GM18505 (cell line): ENCODE measurements at regions not wholly inside any gene's neighbourhood (a gene's known extent, or its start where the extent isn't known, plus 50 kb on each side); places are given as distances from the start of the nearest gene placed in this dataset.

ENCODE experiments used
- ATAC-seq: cut with Tn5 transposase; IDR thresholded peaks from one replicate; pipeline ENCODE4 v1.9.1; 2021; ENCODE audit not compliant: unreplicated experiment
- POLR2A ChIP-seq: IDR thresholded peaks from 4 replicates; pipeline ENCODE4 v1.6.1; 2011; ENCODE audit warnings: borderline replicate concordance; ENCODE audit not compliant: insufficient read depth, insufficient read length; ENCODE audit errors: extremely low read depth

DNA sequence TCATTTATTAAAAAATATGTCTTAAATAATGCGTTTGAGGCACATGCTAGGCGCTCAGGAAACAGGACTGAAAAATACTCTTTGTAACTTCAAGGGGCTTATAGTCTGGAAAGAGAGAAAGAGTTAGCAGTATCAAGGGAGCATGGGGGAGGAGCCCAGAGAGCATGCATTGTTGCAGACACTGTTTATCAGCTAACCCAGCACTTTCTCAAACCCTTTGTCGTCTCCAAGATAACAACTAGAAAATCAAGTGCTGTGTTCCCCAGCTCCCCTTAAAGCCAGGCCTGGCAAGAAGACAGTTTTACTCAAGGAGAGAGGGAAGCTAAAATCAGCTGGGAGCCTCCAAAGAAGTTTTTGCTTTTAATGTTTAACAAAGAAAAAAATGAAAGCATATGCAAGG, 98.4 kb downstream of the PERP start:
- TF ChIP-seq POLR2A, result no peak
- no peak for ATAC-seq

DNA sequence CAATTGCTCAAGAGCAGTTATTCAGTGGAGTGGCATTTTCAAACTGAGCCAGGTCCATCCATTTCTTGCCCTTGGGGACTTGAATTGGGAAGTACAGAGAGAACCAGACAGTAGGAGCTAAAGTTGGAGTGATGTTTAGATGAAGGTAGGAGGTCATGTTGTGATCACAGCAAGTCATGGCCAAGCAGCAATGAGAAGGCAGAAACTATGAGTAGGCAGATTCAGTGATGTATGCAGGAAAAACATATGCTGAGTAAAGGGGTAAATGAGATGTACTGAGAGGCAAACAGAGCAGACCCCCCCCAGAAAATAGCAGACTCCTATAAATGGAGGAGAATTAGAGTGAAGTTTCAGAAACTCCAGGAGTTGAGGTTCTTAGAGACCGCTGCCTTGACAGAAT, 95.8 kb downstream of the PERP start:
- ATAC-seq, result no peak
- no peak for TF ChIP-seq POLR2A

DNA sequence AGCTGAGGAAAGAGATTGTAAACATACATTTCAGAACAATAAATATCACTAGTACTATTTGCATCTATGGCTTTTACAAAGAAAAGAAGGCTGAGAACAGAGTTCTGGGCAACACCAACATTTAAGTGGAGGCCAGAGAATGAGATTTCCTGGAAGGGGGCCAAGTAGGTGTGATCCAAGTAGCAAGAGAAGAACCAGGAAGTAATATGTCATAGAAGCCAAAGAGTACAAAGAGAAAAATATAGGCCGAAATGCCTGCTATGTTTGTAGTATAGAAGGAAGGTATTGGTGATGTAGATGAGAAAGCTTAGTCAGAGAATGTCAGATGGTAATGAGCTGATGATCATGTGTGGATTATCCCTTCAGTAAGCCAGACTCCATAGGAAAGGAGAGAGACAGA, 94.5 kb downstream of the PERP start:
- no peak for TF ChIP-seq POLR2A
- ATAC-seq, result no peak

DNA sequence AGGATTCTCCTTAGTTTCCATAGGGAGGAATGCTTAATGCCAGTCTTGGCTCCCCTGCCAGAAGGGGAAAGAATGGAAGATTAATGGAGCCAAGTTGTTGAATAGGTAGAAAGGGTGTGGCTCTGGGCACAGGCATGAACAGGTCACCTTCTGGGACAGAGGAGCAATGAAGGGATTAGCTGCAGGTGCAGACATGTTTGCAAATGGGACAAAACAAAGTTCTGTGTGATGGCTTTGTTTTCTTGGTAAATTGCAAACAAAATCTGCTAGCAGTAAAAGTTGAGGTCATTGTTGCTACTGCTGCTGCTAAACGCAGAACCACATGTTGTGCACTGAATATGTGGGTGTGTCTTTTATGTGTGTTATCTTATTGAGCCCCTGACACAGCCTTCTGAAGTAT, 93.3 kb downstream of the PERP start:
- no peak for TF ChIP-seq POLR2A

DNA sequence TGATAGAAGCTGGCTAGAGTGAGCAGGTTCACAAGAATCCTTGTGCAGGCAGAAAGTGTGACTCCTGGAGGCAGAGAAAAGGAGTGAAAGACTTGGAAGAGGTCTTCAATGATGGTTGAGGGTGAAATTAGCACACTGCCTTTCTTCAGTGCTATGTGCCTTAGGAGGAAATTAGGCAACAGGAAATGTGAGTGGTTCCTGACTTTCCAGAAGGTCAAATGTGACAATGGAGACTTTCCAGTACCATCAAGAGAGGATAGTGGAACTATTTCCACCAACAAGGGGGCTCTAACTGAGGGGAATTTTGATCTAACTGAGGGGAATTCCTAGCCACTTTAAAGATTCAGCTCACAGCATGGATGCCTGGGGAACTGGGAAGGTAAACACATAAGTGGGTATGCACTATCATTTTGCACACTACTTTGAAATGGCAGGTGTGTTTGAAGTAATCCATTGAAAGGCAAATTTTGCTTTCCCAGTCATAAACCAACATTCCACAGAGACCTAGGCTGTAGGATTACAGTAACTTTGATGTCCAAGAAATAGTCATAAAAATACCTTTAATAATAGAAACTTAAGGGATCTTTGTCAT, 90.0 kb downstream of the PERP start:
- no peak for TF ChIP-seq POLR2A
- ATAC-seq, result no peak

More for the DNA sequence above, 93.3 kb downstream of the PERP start:
- ATAC-seq, result no peak

DNA sequence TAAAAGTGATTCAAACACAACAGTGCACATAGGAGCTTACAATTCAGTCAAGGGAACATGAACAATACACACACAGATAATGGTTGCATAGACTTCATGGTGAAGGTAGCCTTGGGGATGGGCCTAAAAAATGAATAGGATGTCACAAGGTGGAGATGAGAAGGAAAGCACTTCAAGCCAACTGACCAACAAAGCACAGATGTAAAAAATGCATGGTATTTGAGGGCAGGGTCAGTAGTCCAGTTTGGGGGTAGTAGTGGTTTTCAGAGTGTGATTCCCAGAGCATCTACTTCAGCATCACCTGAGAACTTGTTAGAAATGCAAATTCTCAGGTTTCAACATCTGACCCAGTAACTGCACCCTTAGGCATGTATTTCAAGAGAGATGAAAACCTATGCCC, 88.9 kb downstream of the PERP start:
- no peak for ATAC-seq
- no peak for TF ChIP-seq POLR2A

DNA sequence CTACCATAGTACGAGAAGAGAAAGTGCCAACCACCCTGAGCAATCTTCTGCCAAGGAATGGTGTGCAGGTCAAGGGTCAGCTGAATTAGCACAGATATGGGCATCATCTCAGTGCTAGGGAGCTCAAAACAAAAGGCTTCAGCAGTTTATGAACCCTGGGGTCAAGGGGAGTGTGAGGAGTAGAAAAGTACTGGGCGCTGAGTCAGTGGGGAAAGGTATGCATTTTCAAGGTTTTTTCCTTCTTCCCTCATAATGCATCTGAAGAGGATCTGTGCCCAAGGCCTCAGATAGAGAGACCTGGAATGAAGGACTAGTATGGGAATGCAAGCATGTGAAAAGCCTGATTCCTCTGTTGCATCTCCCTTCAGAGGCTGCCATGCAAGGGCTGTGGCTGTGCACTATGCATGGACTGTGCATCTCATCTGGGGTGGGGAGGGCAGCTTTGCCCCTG, 81.7 kb downstream of the PERP start:
- TF ChIP-seq POLR2A, result no peak

DNA sequence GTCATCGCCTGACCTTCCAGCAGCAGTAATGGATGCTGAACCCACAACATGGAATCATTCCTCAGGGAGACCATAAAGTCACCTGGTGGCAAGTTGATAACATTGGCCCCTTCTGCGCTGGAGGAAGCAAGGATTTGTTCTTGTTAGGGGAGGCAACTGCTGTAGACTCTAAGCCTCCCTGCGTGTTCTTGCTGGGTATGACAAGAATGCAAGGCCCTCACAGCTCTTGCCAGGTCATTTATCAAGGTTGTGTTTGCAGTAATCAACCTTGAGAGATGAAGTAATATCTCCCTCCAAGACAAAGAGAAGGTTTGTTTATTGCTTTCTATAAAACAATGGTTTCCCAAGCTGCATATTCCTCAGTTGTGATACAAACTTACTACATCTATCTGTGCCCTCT, 80.9 kb downstream of the PERP start:
- ATAC-seq, result no peak
- TF ChIP-seq POLR2A, result no peak

More for the DNA sequence above, 81.7 kb downstream of the PERP start:
- no peak for ATAC-seq

DNA sequence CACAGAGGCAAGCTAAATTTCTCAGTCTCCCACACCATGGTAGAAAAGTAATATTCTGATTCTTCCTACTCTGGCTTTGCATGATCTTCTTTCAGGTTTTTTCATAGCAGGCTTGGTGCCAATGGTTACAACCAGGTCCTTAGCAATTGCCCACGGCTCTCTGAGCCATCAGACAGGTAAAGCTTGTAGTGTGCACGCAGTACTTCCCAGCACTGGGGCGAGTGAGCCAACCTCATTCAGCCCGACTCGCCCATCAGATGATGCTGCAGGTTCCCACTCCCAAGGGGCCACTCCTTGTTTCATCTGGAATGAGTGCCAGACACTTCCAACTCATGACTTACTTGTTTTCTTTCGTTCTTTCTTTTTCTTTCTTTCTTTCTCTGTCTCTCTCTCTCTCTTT, 78.3 kb downstream of the PERP start:
- no peak for ATAC-seq

DNA sequence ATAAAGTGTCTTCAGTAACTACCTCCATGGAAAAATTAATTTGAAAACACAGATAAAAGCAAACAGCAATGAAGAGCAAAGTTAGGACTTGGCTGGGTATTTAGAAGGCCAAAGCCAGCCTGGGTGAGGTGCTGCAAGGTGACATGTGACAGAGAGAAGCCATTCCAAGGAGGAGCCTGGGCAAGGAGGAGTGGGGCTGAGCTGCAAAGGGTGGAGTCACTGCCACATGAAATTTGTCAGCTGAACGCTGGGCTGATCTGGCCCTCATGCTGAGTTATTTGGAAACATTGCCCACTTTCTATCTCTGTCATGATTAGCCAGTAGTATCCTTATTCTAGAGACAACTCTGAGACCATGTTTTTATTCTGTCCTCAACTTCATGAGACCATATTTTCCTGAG, 76.3 kb downstream of the PERP start:
- no peak for TF ChIP-seq POLR2A
- ATAC-seq, result no peak

More for the DNA sequence above, 78.3 kb downstream of the PERP start:
- TF ChIP-seq POLR2A, result no peak

DNA sequence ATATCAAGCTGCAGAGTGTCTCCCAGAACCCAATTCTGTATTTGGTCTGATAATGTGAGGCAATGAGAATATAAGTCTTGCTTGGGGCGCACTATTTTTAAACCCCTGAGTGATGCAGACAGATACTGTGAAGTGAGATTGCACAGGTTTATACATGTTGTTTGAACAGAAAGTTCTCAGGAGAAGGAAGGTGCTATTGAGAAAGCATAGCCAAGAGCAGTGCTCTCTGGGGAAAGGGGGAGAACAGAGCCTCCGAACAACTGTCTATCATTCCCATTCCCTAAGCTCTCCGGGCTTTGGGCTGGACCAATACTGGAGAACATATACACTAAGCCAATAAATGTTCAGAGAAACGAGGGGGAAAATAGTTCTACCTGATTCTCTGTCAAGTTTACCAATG, 75.8 kb downstream of the PERP start:
- no peak for ATAC-seq
- no peak for TF ChIP-seq POLR2A

DNA sequence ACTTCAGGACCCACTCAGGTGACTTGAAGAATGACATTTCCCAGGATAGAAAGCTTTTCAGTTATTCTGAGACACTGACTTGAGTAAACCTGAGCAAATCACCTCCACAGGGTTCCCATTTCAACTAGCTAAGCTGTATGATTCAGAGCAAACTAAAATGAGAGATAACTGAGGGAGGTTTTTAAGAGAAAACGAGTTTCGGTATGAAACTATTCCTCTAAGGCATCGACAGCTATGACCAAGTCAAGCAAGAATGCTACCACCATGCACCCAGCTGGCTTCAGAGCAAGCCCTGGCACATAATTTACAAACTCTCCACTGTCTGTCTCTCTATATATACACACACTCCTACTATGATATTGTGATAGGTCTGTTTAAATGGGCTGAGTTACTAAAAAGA, 75.4 kb downstream of the PERP start:
- no peak for TF ChIP-seq POLR2A
- no peak for ATAC-seq

DNA sequence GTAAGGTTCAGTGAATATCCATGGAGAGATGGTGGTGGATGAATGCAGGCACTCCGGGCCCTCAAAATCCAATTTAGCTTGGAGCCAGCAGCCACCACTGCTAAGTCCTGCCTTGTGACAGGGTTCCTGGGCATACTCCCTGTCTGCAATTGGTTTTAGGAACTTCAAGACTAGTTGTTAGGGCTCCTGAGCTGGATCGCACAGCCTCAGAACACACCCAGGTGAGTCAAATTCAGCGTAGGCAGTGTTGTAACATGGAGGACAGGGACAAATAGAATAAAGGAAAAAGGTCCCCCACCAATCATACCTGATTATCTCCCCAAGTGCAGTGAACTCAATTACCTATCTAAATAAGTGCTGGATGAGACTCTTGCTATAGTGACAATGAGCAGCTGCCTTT, 74.6 kb downstream of the PERP start:
- no peak for TF ChIP-seq POLR2A
- no peak for ATAC-seq

DNA sequence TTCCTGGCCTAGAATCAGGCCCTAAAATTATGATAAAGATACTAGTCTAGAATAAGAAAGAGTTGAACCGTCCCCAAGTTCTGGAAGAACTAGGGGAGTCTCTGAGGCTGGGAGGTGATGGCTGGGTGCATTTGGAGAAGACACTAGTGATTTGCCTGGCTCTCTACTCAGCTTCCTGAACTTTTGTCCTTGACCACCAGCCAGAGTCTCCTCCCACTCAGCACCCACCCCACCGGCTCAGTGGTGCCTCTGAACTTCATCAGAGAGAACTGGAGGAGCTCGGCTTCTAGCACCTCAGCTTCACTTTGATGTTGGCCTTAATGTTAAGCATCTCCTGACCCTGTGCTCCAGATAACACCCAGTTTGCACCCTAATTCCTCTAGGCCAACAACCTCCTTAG, 73.0 kb downstream of the PERP start:
- ATAC-seq, result no peak
- TF ChIP-seq POLR2A, result no peak

DNA sequence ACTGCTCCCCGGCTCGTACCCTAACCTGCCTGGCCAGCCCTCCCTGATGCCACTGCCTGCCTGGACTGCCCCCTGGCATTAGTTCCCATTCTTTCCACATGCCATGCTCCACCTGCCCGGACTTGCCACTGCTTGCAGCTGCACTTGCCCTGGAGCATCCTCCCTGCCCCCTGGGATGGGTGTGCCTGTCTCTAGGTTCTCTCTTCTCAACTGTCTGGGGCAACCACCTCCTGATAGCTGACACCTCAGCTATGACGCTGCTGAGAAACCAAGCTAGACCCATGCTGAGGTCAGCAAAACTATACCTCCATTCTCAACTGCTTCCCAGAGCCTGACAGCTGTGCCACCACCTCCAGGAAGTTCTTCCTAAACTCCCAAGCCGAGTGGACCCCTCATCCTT, 72.1 kb downstream of the PERP start:
- TF ChIP-seq POLR2A, result no peak
- no peak for ATAC-seq

DNA sequence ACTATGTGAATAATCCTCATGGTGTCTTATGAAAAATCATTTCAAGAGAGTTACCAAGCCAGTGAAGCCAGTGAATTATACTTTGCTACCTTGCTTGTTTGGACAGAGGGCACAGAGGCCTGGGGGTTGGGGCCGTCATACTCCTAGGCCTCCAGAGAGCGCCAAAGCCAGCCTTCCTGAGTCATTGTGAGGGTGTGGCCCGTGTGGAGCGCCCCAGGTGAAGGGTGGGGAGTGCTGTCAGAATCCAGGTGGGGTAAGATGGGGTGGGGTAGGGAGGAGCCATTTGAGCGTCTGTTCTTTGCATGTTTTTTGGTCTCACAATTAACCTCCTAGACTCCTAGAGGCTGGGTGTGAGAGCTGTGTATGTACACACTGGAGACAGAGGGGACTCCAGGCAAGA, 71.1 kb downstream of the PERP start:
- ATAC-seq, result no peak
- no peak for TF ChIP-seq POLR2A

DNA sequence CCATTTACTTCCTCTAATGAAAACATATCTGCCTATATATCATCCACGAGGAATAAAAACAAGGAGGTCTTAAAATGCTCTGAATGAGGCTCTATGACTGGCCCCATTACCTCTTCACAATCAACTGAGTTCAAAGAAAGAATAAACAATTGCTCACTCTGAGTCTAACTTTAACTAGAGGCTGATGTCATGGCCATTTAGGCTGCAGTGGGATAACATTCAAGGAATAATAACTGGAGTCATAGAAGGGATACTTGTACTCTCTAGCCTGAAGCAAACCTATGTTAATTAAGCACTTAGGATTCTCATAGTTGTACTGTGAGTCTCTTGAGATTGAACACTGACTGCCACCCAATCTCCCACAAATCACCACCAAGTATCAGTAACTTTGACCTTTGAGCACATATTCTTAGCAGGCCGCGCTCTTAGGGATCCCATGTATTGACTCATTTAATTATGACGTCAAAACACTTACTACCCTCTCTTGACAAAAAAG, 70.2 kb downstream of the PERP start:
- TF ChIP-seq POLR2A, result no peak
- ATAC-seq, result no peak
